H9 (cell line): ENCODE measurements at regions not wholly inside any gene's neighbourhood (a gene's known extent, or its start where the extent isn't known, plus 50 kb on each side); places are given as distances from the start of the nearest gene placed in this dataset.

Experiments
- DNase-seq: peaks from one replicate; pipeline ENCODE4 v3.0.0-alpha.2; 2017
- H2AFZ ChIP-seq: one replicate; pipeline ENCODE4 v1.6.1; 2013; ENCODE audit warnings: mild to moderate bottlenecking, low read length, control low read depth, moderate library complexity
- H2AK5ac ChIP-seq: 2 replicates; pipeline ENCODE4 v1.6.1; 2013; ENCODE audit warnings: low read length, control low read depth, mixed read lengths; ENCODE audit not compliant: insufficient read length
- H2BK120ac ChIP-seq: one replicate; pipeline ENCODE4 v1.6.1; 2013; ENCODE audit warnings: low read depth, mild to moderate bottlenecking, low read length, control low read depth, inconsistent platforms; ENCODE audit not compliant: poor library complexity, severe bottlenecking
- H2BK12ac ChIP-seq: 2 replicates; pipeline ENCODE4 v1.6.1; 2013; ENCODE audit warnings: low read length, control low read depth, mixed read lengths, low read depth; ENCODE audit not compliant: insufficient read length
- H2BK15ac ChIP-seq: 2 replicates; pipeline ENCODE4 v1.6.1; 2013; ENCODE audit warnings: low read depth, low read length, control low read depth
- H2BK20ac ChIP-seq: one replicate; pipeline ENCODE4 v1.6.1; 2013; ENCODE audit warnings: low read depth, mild to moderate bottlenecking, low read length, control low read depth, inconsistent platforms; ENCODE audit not compliant: poor library complexity, severe bottlenecking
- H2BK5ac ChIP-seq: 2 replicates; pipeline ENCODE4 v1.6.1; 2013; ENCODE audit warnings: low read length, control low read depth, mixed read lengths; ENCODE audit not compliant: insufficient read length
- H3K14ac ChIP-seq: 2 replicates; pipeline ENCODE4 v1.6.1; 2013; ENCODE audit warnings: low read length, control low read depth; ENCODE audit not compliant: insufficient read depth
- H3K18ac ChIP-seq: 2 replicates; pipeline ENCODE4 v1.6.1; 2013; ENCODE audit warnings: low read depth, mild to moderate bottlenecking, mixed read lengths, low read length, control low read depth; ENCODE audit not compliant: insufficient read length
- H3K23ac ChIP-seq: 2 replicates; pipeline ENCODE4 v1.6.1; 2013; ENCODE audit warnings: low read length, control low read depth, mixed read lengths, low read depth; ENCODE audit not compliant: insufficient read length
- H3K23me2 ChIP-seq: 2 replicates; pipeline ENCODE4 v1.6.1; 2013; ENCODE audit warnings: low read depth, mild to moderate bottlenecking, mixed read lengths, low read length, control low read depth; ENCODE audit not compliant: insufficient read length, poor library complexity, severe bottlenecking
- H3K27ac ChIP-seq: 2 replicates; pipeline ENCODE4 v1.5.1; 2013; ENCODE audit warnings: low read length, control low read depth, mixed read lengths, low read depth; ENCODE audit not compliant: insufficient read length
- H3K27me3 ChIP-seq: 2 replicates; pipeline ENCODE4 v1.6.1; 2013; ENCODE audit warnings: low read length, control low read depth, inconsistent platforms; ENCODE audit not compliant: insufficient read depth
- H3K4ac ChIP-seq: 2 replicates; pipeline ENCODE4 v1.6.1; 2013; ENCODE audit warnings: low read depth, mild to moderate bottlenecking, control low read depth, inconsistent platforms, low read length, moderate library complexity
- H3K4me1 ChIP-seq: 2 replicates; pipeline ENCODE4 v1.6.1; 2013; ENCODE audit warnings: low read length, control low read depth, inconsistent platforms; ENCODE audit not compliant: insufficient read depth
- H3K4me2 ChIP-seq: 2 replicates; pipeline ENCODE4 v1.6.1; 2013; ENCODE audit warnings: low read length, control low read depth, mixed read lengths; ENCODE audit not compliant: insufficient read length, insufficient read depth
- H3K56ac ChIP-seq: 2 replicates; pipeline ENCODE4 v1.6.1; 2013; ENCODE audit warnings: low read depth, mild to moderate bottlenecking, mixed read lengths, low read length, control low read depth; ENCODE audit not compliant: insufficient read length
- H3K79me1 ChIP-seq: 2 replicates; pipeline ENCODE4 v1.6.1; 2013; ENCODE audit warnings: low read depth, mild to moderate bottlenecking, moderate library complexity, low read length, control low read depth, inconsistent platforms; ENCODE audit not compliant: insufficient read depth, poor library complexity, severe bottlenecking
- H3K79me2 ChIP-seq: 2 replicates; pipeline ENCODE4 v1.6.1; 2013; ENCODE audit warnings: low read length, control low read depth, inconsistent platforms; ENCODE audit not compliant: insufficient read depth
- H3K9ac ChIP-seq: 2 replicates; pipeline ENCODE4 v1.6.1; 2013; ENCODE audit warnings: low read length, control low read depth, mixed read lengths; ENCODE audit not compliant: insufficient read length; ENCODE audit errors: extremely low read depth
- H3K9me3 ChIP-seq: one replicate; pipeline ENCODE4 v1.6.1; 2013; ENCODE audit warnings: low read depth, low read length, inconsistent platforms; ENCODE audit not compliant: control insufficient read depth
- H3T11ph ChIP-seq: one replicate; pipeline ENCODE4 v1.6.1; 2013; ENCODE audit warnings: mild to moderate bottlenecking, low read length, control low read depth, inconsistent platforms
- H4K20me1 ChIP-seq: one replicate; pipeline ENCODE4 v1.6.1; 2013; ENCODE audit not compliant: control insufficient read depth, insufficient read length, insufficient read depth
- H4K5ac ChIP-seq: 2 replicates; pipeline ENCODE4 v1.6.1; 2013; ENCODE audit warnings: low read depth, mild to moderate bottlenecking, mixed read lengths, low read length, control low read depth; ENCODE audit not compliant: insufficient read length
- H4K8ac ChIP-seq: replicated peaks from 2 replicates; pipeline ENCODE4 v1.6.1; 2013; ENCODE audit warnings: low read length, control low read depth, mixed read lengths, low read depth; ENCODE audit not compliant: insufficient read length
- H4K91ac ChIP-seq: 2 replicates; pipeline ENCODE4 v1.6.1; 2013; ENCODE audit warnings: low read depth, mild to moderate bottlenecking, moderate library complexity, mixed read lengths, low read length, control low read depth; ENCODE audit not compliant: insufficient read length
- H3K27ac Mint-ChIP-seq, 3 experiments: 2 replicates in 2 of 3; 3 replicates in 1 of 3; pipeline ENCODE4 v1.8.0; 2020 to 2021; ENCODE audit warnings: mixed read lengths in 3 of 3, mild to moderate bottlenecking in 1 of 3, moderate library complexity in 1 of 3
- H3K27me3 Mint-ChIP-seq: 2 replicates; pipeline ENCODE4 v1.8.0; 2021; ENCODE audit warnings: low read depth, mild to moderate bottlenecking, moderate library complexity, mixed read lengths
- H3K36me3 Mint-ChIP-seq, 3 experiments: 2 replicates in 2 of 3; 3 replicates in 1 of 3; pipeline ENCODE4 v1.8.0; 2020 to 2021; ENCODE audit warnings: low read depth in 3 of 3, mixed read lengths in 3 of 3; ENCODE audit not compliant: insufficient read depth in 1 of 3
- H3K4me1 Mint-ChIP-seq, 2 experiments: 2 replicates each; pipeline ENCODE4 v1.8.0; 2020; ENCODE audit warnings: mixed read lengths in 2 of 2
- H3K4me3 Mint-ChIP-seq, 2 experiments: 2 replicates in 1 of 2; 3 replicates in 1 of 2; pipeline ENCODE4 v1.8.0; 2020 to 2021; ENCODE audit warnings: mild to moderate bottlenecking in 2 of 2, mixed read lengths in 2 of 2, moderate library complexity in 1 of 2
- H3K9me3 Mint-ChIP-seq, 2 experiments: 2 replicates in 1 of 2; 3 replicates in 1 of 2; pipeline ENCODE4 v1.8.0; 2020; ENCODE audit warnings: mild to moderate bottlenecking in 2 of 2, mixed read lengths in 2 of 2, moderate library complexity in 1 of 2
- CTCF ChIP-seq: fragments of 200-600 bp; sonication (generic); conservative IDR thresholded peaks from 3 replicates; pipeline ENCODE4 v1.8.0; 2021; ENCODE audit warnings: antibody characterized with exemption, mild to moderate bottlenecking
- WGBS: extraction: QIAGEN DNeasy Blood & Tissue Kit; methylation state at CpG from one replicate; pipeline ENCODE4 v1.1.7; 2013; ENCODE audit warnings: missing lambda C conversion rate, low lambda C conversion rate, mixed read lengths; ENCODE audit not compliant: insufficient read length; ENCODE audit errors: extremely low coverage; 5-methylcytosine and 5-hydroxymethylcytosine counted together

- no peaks in the 10 kb centered on the region for H4K20me1 ChIP-seq
- no peak overlapping the region for H2BK15ac ChIP-seq
- DNase-seq = no peak
- H3K14ac ChIP-seq = no peak overlapping the region
- H4K8ac ChIP-seq = no peak overlapping the region
- no peaks in the 10 kb centered on the region for H3K79me2 ChIP-seq
- no peaks in the 10 kb centered on the region for H3K4me1 ChIP-seq
- no peak overlapping the region for H2AK5ac ChIP-seq
- no peak overlapping the region for H2BK12ac ChIP-seq
- WGBS = no CpG with 5 or more reads among the region's 8 CpGs
- no peak overlapping the region for H3K9ac ChIP-seq
- TF ChIP-seq CTCF = no peak
- H3K79me1 ChIP-seq = no peaks in the 10 kb centered on the region
- H3K23ac ChIP-seq = no peak overlapping the region
- no peak overlapping the region for H2BK5ac ChIP-seq
- H3K23me2 ChIP-seq = no peaks in the 10 kb centered on the region
- H3K18ac ChIP-seq = no peak overlapping the region
- Mint-ChIP-seq H3K9me3 (peaks cover 25 to 29% of the 10 kb centered on the region in 2 experiments), H3K4me3 (no peak overlapping the region), H3K27me3 (peaks cover 4% of the 10 kb centered on the region), H3K4me1 (no peaks in the 10 kb centered on the region), H3K36me3 (peaks cover 3 to 18% (median 4%) of the 10 kb centered on the region in 3 experiments; a peak in 4 of 7 replicates), H3K27ac (no peak overlapping the region)
- H3K56ac ChIP-seq = no peak overlapping the region
- no peak overlapping the region for H4K5ac ChIP-seq
- no peaks in the 10 kb centered on the region for H3K27me3 ChIP-seq
- H2BK120ac ChIP-seq = no peak overlapping the region
- no peak overlapping the region for H3K4ac ChIP-seq
- no peak overlapping the region for H3K4me2 ChIP-seq
- no peak overlapping the region for H3T11ph ChIP-seq
- no peak overlapping the region for H2AFZ ChIP-seq
- H4K91ac ChIP-seq = no peak overlapping the region
- H3K27ac ChIP-seq = no peak overlapping the region
- H2BK20ac ChIP-seq = no peak overlapping the region
- no peaks in the 10 kb centered on the region for H3K9me3 ChIP-seq
Observed at GRCh38 chr1:4951601-4952000, 297.2 kb downstream of the AJAP1 start.
